Head of caudate nucleus (tissue), 42 donors: ENCODE measurements at regions not wholly inside any gene's neighbourhood (a gene's known extent, or its start where the extent isn't known, plus 50 kb on each side); places are given as distances from the start of the nearest gene placed in this dataset.
"Not testable (repeated sequence)": the region's sequence is repeated elsewhere in the genome, so short reads cannot be mapped to it uniquely, and the experiment has no call there.

Experiments used
- DNase-seq, 42 donors: peaks; one replicate each; pipeline versions ENCODE4 v3.0.0 to v3.0.0-alpha.2; 2020 to 2021; ENCODE audit warnings: mixed read lengths in 7 of 42
- intact Hi-C: fragments of 100-400 bp; cut with DNase I; formaldehyde crosslinking; loops from one replicate; pipeline ENCODE4 v1.15.0; 2022

DNA sequence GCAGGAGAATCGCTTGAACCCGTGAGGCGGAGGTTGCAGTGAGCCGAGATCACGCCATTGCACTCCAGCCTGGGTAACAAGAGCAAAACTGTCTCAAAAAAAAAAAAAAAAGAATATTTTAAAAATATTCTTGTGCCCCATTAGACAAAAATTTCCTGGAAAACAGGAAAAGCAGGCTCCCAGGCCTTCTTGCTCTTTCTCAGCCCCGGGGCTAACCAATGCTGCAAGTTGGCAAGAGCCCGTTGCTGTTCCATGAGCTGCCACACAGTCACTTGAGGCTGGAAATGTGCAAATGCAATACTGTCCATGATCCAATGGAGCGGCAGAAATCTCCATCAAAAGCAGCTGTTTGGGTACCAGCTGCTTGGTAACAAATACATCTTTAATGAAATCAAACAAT, 994.7 kb downstream of the VRK1 start:
- intact Hi-C loops = no loop called here
- no peak for DNase-seq

DNA sequence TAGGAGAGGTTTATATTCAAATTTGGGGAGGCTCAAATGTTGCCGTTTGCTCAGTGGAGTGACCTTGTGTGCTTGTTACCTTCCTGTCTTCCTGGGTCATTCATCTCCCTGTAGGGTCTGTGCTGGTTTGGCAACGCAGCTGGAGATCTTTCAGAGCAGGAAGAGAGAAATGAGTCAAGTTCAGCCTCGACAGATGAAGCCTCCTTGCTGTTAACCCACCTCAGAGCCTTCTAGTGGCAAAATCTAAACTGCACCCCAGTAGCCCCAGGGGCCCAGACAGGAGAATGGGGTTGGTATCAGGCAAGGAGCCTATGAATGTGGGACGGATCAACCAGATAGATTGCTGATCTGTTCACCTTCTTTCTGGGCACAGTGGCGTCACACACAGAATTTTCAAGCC, 999.3 kb downstream of the VRK1 start:
- intact Hi-C loops = no loop called here
- DNase-seq = no peak

DNA sequence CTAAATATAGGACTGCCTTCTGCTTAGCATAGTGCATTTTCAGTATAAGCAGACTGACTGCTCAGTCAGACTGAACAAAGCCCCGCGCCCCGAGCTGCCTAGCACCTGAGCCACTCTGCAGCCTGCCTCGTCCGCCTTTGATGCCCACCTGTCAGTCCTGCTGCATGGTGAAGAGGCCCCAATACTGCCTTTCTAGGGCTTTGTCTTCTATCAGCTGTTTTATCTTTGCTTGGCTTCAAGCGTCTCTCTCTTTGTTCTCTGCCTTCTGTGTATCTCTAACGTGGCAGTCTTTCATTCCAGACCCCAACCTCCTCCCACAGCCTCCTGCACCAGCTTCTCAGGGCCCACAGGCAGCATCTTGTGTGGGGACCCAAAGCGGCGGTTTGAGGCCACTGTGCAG, 1001.0 kb downstream of the VRK1 start:
- intact Hi-C loops = no loop called here
- DNase-seq = no peak

DNA sequence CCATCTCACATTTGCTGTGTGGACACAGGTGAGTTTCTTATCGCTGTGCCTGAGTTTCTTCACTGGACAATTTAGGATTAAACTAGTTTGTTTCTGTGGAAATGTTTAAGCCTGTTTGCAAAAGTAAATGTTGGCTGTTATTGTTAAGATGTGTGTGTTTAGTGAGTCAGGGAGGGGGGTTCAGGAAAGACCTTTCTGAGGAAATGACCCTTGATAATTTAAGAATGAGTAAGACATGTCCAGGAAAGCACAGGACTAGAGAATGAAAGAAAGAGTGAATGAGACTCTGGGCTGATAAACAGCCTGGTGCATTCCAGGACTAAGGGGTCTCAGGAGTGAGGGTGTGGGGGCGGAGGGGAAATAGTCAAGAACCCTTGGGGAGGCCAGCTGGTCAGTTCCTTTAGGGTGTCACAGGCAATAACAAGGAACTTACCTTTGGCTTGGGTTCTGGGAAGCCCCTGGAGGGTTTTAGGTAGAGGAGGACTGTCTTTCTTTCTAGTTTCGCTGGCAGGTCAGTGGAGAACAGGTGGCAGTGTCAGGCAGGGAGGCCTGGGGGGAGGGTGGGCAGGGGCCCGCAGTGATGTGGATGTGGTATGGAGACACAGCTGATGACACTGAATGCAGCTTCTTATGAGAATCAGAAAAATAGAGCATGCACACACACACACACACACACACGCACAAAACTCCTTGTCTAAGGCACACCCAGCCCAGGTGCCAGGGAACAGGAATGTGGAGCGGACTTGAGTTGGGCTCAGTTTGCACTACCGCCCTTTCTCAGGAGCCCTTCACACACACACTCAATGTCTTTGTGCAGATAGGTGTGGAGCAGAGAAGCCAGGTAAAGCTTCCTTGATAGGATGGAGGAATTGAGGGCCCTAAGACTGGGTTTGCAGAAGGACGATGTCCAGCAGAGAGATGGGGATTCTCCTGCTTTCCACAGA, 1005.5 kb downstream of the VRK1 start:
- DNase-seq = no peak
- intact Hi-C loops = no loop called here

DNA sequence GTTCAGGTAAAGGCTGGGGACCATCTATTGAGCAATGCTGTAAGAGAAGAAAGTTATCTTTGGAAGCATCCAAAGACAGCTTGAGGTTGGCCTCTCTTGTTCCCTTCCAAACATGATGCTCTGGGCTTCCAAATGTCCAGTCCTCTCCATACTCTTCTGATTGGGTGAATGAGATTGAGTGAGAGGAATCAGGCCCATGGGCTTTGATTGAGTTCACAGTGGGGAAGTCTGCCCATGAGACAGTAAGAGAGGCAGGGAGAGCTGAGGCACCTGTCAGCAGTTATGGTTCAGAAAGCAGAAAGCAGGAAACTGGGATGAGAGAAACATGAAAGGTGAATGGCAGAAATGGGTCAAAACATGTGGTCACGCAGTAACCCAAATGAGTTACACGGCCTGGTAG, 1006.9 kb downstream of the VRK1 start:
- intact Hi-C loops = no loop called here
- DNase-seq = no peak

DNA sequence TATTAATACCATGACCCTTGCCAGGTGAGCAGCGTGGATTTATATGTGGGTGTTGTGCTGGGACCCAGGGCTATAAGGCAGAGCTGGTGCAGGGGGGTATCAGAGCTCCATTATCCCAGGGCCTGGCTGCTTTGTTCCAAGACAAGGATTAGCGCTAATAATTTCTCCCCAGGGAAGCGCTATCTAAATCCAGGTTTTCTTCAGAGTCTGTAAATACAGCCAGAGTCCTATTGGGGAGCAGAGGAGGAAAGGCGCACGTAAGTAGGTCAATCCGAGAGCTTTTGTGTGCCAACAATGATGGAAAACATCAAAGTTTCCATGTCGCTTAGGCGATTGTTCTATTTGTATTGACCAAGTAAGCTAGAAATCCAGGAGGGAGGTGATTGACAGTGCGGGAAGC, 1009.7 kb downstream of the VRK1 start:
- no peak for DNase-seq
- intact Hi-C loops = no loop called here

DNA sequence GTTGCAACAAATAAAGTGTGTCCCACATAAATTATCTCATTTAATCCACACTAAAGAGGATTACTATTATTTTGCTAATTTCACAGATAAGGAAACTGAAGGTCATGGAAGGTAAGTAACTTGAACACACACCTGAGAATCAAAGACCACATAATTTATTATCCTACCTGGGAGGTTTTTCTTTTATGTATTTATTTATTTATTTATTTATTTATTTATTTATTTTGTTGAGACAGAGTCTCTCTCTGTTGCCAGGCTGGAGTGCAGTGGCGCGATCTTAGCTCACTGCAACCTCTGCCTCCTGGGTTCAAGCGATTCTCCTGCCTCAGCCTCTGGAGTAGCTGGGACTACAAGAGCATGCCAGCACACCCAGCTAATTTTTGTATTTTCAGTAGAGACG, 1011.4 kb downstream of the VRK1 start:
- DNase-seq, intact Hi-C loops: not testable (repeated sequence)

DNA sequence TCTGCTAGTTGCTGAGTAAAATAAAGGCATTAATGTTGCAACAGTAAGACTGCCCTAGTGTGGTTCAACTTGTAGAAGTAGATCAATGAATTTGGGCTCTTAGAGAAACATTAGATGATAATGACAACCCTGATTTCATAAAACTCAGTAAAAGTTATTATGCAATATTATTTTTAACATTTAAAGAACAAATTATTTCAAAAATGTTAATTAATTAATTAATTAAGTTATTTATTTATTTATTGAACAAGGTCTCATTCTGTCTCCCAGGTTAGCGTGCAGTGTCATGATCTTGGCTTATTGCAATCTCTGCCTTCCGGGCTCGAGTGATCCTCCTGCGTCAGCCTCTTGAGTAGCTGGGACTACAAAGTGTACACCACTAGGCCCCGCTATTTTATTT, 1016.4 kb downstream of the VRK1 start:
- intact Hi-C loops = no loop called here

DNA sequence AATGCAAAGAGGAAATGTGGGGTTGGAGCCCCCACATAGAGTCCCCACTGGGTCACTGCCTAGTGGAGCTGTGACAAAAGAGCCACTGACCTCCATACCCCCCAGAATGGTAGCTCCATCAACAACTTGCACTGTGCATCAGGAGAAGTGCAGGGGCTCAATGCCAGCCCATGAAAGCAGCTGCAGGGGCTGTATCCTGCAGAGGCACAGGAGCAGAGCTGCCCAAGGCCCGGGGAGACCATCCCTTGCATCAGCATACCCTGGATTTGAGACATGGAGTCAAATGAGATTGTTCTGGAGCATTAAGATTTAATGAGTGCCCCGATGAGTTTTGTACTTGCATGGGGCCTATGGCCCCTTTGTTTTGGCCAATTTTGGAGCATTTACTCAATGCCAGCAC, 1023.6 kb downstream of the VRK1 start:
- intact Hi-C loops = no loop called here
- DNase-seq = no peak

More for the DNA sequence above, 1016.4 kb downstream of the VRK1 start:
- DNase-seq = no peak

DNA sequence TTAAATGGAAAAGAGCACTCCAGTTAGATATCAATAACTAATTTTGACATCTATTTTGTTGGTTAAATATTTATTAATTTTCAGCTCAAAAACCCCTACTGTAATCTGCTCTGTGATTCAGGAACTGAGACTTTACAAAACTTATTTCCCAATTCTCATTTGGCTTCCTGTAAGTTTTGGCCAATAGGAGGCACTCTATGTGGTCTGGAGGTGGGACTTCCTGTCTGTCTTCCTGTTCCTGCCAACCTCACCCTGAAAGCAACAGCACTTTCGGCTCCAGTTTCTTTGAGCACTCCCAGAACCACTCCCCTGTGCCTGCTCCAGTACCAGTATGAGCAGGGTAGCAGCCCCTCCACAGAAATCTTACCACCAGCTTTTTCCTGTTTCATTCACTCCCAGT, 1027.0 kb downstream of the VRK1 start:
- DNase-seq = no peak
- intact Hi-C loops = no loop called here

DNA sequence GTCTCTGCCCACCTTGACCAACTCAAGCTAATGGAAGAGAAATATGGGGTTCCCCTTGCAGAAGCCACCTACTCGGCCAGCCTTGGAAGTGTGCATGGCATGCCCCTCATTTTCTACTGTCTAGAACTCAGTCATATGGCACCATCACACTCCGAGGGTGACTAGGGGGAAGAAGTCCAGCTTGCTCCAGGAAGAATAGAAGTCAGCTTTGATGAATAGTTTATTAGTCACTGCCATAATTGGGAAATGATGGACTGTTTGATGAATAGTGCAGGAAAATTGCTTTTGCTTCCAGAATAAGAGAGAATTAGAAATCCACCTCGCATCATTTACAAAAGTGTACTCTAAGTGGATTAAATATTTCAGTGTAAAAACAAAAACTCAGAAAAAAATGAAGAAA, 1030.6 kb downstream of the VRK1 start:
- intact Hi-C loops = no loop called here
- no peak for DNase-seq

DNA sequence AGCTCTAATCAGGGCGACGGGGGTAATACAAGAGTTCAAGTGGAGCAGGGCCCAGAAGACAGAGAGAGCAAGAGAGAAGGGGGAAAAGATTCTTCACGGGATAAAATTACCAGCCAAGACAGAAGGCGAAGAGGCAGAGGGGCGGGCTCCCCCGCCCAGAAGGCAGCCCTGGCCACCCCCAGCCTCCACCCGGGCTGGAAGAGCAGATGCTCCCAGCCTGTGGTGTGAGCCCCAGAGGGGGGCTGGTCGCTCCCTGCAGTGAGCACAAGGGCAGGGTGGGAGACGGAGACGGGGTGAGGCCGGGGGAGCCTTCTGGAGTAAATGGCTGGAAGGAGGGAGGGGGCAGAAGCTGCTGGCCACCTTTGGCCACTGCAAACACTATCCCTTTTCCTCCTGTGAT, 1035.6 kb downstream of the VRK1 start:
- no peak for DNase-seq
- intact Hi-C loops = no loop called here

DNA sequence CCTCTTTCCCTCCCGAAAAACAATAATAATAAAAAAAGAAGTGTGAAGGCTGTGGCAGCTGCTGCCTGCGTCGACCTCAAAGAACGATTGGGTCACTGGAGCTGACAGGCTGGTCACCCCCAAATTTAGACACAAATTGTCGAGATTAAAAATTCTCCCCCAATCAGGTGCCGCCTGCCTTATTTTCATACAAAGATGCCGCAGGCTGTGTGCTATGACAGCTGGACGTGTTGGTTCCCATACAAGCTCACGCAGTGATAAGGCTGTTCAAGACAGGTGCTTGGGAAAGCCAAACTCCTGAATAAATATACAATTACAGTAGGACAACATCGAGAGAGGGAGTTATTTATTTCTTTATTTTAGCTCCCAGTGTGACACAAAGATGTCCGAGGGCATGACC, 1041.8 kb downstream of the VRK1 start:
- DNase-seq = no peak
- intact Hi-C loops = no loop called here

DNA sequence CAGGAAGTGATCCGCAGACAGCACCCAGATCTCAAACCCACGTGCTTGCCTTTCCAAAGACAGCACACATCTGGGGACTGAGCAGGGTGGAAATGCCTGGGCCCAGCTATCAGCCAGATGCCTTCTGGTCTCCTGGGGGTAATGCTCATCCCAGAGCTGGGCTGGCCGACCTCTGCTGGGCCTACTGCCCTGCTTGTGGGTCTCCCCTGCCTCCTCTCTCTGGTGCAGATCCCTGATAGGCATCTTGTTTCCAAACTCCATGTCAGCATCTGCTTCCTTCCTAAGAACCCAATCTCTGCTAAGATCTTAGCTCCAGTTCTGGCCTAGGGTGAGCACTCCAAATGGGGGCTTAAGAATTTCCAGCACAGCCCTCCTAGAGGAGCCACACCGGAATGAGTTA, 1043.0 kb downstream of the VRK1 start:
- no peak for DNase-seq
- intact Hi-C loops = no loop called here

DNA sequence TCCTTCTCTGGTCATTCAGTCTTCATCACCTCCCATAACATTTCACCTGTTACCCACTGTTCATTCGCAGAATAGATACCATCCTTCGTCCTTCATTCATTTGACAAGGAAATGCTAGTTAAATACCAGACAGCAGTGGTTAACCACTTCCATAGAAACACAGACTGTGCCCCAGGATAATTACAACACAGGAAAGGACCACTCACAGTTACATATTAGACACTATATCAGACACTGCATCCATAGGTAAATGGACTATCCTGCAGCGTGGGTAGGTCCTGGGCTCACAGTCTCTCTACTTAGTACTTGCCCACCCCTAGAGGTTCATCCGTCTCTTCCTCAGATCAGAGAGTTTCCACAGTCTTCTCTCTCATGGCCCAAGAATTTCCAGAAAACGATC, 1044.6 kb downstream of the VRK1 start:
- intact Hi-C loops = no loop called here

DNA sequence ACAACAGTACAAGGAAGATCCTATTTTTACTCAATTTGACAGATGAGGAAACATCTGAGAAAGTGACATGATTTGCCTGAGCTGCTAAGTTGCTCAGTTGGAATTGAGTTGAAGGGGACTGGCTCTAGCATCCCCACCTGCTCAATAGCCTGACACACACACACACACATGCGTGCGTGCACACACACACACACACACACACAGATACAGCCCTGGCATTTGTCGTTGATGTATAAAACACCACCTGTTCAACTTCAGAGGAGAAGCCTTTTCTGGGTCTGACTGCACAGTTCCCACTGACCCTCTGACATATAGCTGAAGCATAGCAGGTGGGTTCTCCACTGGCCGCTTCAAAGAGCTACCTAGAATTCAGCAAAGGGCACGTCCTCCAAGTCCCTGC, 1045.9 kb downstream of the VRK1 start:
- intact Hi-C loops = no loop called here

More for the DNA sequence above, 1044.6 kb downstream of the VRK1 start:
- DNase-seq = no peak

DNA sequence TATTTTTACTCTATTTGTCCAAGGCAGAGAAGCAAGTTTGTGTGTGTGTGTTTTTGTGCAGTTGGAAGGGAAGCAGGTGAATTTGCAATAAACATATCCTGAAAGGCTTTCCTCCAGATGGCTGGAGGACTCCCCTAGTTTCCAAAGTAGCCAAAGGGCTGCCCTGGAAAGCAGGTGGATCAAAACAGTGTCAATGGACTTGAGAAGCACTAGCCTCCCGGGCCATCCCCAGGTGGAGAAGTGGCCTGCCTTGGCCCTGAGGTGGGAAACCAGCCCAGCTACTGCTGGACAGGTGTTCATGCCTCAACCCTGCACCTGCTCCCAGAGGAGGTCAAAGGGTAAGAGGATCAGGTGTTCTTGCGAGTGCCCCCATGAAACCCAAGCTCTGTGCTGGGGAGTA, 1046.9 kb downstream of the VRK1 start:
- DNase-seq = no peak
- intact Hi-C loops = no loop called here

More for the DNA sequence above, 1045.9 kb downstream of the VRK1 start:
- no peak for DNase-seq

DNA sequence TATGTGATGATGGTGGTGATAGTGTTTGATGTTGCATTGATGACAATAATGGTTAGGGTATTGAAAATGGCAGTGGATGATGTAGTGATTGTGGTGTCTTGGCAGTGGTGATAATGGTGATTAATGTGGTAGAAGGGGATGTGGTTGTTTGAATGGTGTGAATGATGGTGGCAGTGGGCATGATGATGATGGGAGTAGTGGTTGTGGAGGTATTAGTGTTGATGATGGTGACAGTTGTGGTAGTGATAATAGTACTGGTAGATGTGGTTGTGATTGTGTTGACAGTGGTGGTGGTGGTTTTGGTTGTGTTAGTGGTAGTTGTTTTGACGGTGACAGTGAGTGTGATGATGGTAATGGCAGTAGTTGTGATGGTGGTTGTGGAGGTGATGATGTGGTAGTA, 1049.0 kb downstream of the VRK1 start:
- DNase-seq = no peak
- intact Hi-C loops = no loop called here

DNA sequence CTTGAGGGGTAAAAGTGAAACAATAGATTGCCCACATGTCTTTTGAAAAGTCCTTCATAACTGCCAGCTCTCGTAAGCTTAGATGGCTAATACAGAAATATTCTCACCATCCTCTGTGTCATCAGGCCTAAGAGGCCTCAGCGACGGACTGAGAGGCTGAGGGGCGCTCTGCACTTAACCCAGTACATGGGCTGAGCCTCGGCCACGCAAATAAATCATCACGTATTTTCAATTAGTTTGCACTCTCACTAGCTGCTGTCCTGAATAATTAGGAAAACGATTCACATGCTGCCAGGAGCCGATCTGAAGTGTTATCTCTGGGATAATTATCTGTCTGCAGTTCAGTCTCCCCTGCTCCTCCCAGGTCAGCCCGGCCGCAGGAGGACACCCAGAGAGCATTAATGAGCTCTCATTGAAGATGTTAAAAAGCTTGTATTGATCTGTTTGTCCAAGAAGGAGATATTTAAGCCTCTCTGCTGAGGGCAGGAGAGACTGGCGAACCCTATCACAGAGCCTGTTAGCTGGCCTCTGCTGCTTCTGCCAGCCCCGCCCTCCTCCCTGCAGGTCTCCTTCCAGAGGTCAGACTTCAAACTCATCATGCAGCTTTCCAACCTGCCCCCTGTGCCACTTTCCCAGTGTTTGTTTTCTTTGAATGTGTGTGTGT, 1051.3 kb downstream of the VRK1 start:
- intact Hi-C loops = no loop called here
- no peak for DNase-seq

DNA sequence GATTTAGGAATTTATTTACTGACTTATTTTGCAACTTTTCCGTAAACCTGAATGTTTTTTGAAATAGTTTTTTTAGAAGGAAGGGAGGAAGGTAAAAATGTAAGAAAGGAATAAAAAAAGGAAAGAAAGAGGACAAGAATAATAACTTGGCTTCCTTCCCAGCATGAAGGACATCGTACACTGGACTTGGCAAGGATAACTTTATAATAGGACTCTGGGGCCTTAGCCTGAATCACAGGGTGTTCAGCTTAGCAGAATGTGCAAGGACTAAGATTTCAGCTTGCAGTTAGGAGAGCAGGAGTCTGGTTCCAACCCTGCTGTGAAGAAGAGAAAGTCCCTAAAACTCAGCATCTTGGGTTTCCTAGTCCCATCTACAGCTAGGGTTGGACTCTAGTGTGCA, 1053.3 kb downstream of the VRK1 start:
- intact Hi-C loops = no loop called here
- no peak for DNase-seq

DNA sequence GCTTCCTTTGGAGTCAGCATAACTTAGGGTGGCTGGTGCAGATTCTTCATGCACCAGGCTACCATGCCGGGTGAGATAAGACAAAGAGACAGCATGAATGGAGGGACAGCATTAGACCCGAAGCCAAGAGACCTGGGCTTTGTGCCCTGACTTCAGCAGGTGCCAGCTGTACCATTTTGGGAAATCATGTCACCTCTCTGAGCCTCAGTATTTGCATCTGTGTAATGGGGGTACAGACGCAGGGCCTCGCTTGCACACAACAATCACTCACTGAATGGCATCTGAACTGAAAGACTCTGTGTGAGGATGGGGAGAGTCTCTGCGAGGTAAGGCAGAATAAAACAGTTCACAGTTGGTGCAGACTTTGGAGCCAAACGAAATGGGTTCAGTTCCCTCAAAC, 1053.7 kb downstream of the VRK1 start:
- intact Hi-C loops = no loop called here
- DNase-seq = no peak
